ENCODE measurements at regions not wholly inside any gene's neighbourhood (a gene's known extent, or its start where the extent isn't known, plus 50 kb on each side); places are given as distances from the start of the nearest gene placed in this dataset.

DNA sequence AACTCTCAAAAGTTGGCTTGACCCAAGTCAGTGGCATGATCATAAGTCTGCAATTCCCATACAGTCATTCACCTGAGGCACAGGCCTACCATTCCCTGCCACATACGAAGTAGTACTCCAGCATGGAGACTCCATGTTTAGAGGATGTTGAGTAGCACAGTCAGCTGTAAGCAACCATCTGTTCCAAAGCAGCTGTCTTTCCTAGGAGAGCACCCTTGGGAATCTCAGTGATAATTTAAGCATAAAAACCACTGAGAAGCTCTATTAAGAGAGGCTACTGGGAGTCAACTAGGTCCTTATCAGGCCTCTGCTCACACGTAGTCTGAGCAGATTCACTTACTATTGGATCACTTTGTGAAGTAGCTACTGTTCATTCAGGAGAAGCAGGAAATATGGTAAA lies 61.6 kb upstream of the UNC5B start:
- ATAC-seq (ENCODE audit: low read depth) = no peak
- Histone ChIP-seq H3K56ac (ENCODE audit: extremely low read depth, insufficient read depth, low read length) (no peak overlapping the region), H3K79me1 (ENCODE audit: low read depth in 1 of 2, low read length in 2 of 2) (no peaks in the 10 kb centered on the region), H3K4me1 (ENCODE audit: control insufficient read depth, insufficient read depth, low read length) (no peaks in the 10 kb centered on the region), H3K9ac (ENCODE audit: low read depth, low read length) (no peak overlapping the region), H3K4ac (ENCODE audit: low read depth, low read length) (no peak overlapping the region), H3K23ac (ENCODE audit: low read depth, low read length) (no peak overlapping the region), H3K36me3 (ENCODE audit: control insufficient read depth, insufficient read depth, low read length) (no peaks in the 10 kb centered on the region), H3K18ac (ENCODE audit: low read depth, low read length) (no peak overlapping the region), H3K14ac (replicated peaks; ENCODE audit: low read depth, low read length) (no peak overlapping the region), H4K91ac (ENCODE audit: insufficient read depth, low read depth, low read length) (no peak overlapping the region), H2BK15ac (ENCODE audit: low read depth, low read length) (no peak overlapping the region), H4K8ac (ENCODE audit: low read depth in 2 of 2, low read length in 2 of 2) (no peak overlapping the region), H2BK5ac (ENCODE audit: low read depth, low read length, poor library complexity, severe bottlenecking) (no peak overlapping the region), H2AK5ac (ENCODE audit: low read depth, low read length) (no peak overlapping the region), H3K27ac (ENCODE audit: insufficient read depth, low read length) (no peak overlapping the region), H3K9me3 (ENCODE audit: control insufficient read depth, insufficient read depth, low read length) (no peaks in the 10 kb centered on the region), H4K5ac (ENCODE audit: low read depth, low read length) (no peak overlapping the region), H3K4me3 (ENCODE audit: insufficient read depth, low read depth, low read length) (no peak overlapping the region), H3K4me2 (ENCODE audit: low read depth, low read length) (no peak overlapping the region), H2AFZ (replicated peaks; ENCODE audit: low read length, poor library complexity) (no peak overlapping the region), H3K9me1 (ENCODE audit: insufficient read depth, low read length) (no peaks in the 10 kb centered on the region), H2BK20ac (ENCODE audit: low read depth, low read length) (no peak overlapping the region), H2BK120ac (ENCODE audit: low read depth, low read length) (no peak overlapping the region), H4K20me1 (ENCODE audit: insufficient read depth, low read length) (no peaks in the 10 kb centered on the region), H2AK9ac (replicated peaks; ENCODE audit: low read depth, low read length, poor library complexity) (no peak overlapping the region), H3K27me3 (ENCODE audit: control insufficient read depth, insufficient read depth, low read length) (peaks cover 28% of the 10 kb centered on the region)
- dilution Hi-C loops (cut with HindIII; ENCODE audit: low sequenced_read_pairs, unreplicated experiment) = no loop called here
- no CpG with 5 or more reads among the region's 2 CpGs for WGBS, 2 experiments (ENCODE audit: extremely low coverage in 2 of 2, insufficient read length in 1 of 2)
- POLR2A ChIA-PET (ENCODE audit: unreplicated experiment) = no interaction called here
- in situ Hi-C loops (cut with MboI; ENCODE audit: low sequenced_read_pairs) = no loop called here
- TF ChIP-seq MAZ (IDR thresholded peaks at IDR 0.05; ENCODE audit: borderline replicate concordance, low read depth, low read length) (no peak), CEBPB (IDR thresholded peaks at IDR 0.05; ENCODE audit: low read depth, low read length) (no peak), MXI1 (IDR thresholded peaks at IDR 0.05; ENCODE audit: borderline replicate concordance, low read depth, low read length) (no peak), POLR2A (IDR thresholded peaks at IDR 0.05; ENCODE audit: low read depth, low read length) (no peak), RAD21 (IDR thresholded peaks at IDR 0.05; ENCODE audit: low read length) (no peak), NFE2L2 (IDR thresholded peaks at IDR 0.05; ENCODE audit: low read depth, low read length) (no peak), RFX5 (IDR thresholded peaks at IDR 0.05; ENCODE audit: low read depth, low read length) (no peak)
- TF ChIP-seq, protein P1, sequence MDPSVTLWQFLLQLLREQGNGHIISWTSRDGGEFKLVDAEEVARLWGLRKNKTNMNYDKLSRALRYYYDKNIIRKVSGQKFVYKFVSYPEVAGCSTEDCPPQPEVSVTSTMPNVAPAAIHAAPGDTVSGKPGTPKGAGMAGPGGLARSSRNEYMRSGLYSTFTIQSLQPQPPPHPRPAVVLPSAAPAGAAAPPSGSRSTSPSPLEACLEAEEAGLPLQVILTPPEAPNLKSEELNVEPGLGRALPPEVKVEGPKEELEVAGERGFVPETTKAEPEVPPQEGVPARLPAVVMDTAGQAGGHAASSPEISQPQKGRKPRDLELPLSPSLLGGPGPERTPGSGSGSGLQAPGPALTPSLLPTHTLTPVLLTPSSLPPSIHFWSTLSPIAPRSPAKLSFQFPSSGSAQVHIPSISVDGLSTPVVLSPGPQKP (IDR thresholded peaks at IDR 0.05; ENCODE audit: borderline replicate concordance, low read depth, low read length) = no peak
- TF ChIP-seq, protein P2, sequence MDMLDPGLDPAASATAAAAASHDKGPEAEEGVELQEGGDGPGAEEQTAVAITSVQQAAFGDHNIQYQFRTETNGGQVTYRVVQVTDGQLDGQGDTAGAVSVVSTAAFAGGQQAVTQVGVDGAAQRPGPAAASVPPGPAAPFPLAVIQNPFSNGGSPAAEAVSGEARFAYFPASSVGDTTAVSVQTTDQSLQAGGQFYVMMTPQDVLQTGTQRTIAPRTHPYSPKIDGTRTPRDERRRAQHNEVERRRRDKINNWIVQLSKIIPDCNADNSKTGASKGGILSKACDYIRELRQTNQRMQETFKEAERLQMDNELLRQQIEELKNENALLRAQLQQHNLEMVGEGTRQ (IDR thresholded peaks at IDR 0.05; ENCODE audit: low read depth, low read length) = no peak
- intact Hi-C loops (cut with micrococcal nuclease) = no loop called here
- CTCF ChIA-PET = no interaction called here
- BruUV-seq (replicated peaks) = no TSS peak
- no peak for DNase-seq

Measured in IMR-90 (cell line).